Endothelial cell of umbilical vein (primary cell): ENCODE measurements at regions not wholly inside any gene's neighbourhood (a gene's known extent, or its start where the extent isn't known, plus 50 kb on each side); places are given as distances from the start of the nearest gene placed in this dataset.

ENCODE experiments used
- BruUV-seq: library from RNA; stranded (reverse); fragments of 400-500 nt; replicated peaks from 2 replicates; lab custom pipeline; 2021; lab: Mats Ljungman, UMichigan
- CTCF ChIA-PET: fragments of 300-600, 350-600 bp; sonication (Branson Sonifier 250); formaldehyde crosslinking; loops from one replicate; lab custom pipeline; 2021; ENCODE audit warnings: antibody characterized with exemption, inconsistent platforms; lab: Charles Lee
- POLR2A ChIA-PET: fragments of 300-600, 350-600 bp; sonication (Branson Sonifier 250); formaldehyde crosslinking; loops from one replicate; lab custom pipeline; 2021; ENCODE audit warnings: antibody characterized with exemption, inconsistent platforms; lab: Charles Lee
- DNase-seq: peaks from one replicate; pipeline ENCODE4 v3.0.0-alpha.2; 2011; ENCODE audit warnings: low read depth, low spot score
- FAIRE-seq: peaks from 2 replicates; lab custom pipeline; 2011; peaks lifted over from hg19 to GRCh38; lab: Jason Lieb, UNC
- H2AFZ ChIP-seq: 2 replicates; pipeline ENCODE4 v1.6.0; 2012; ENCODE audit warnings: low read depth, low read length, control low read depth, inconsistent platforms
- H3K27ac ChIP-seq: 2 replicates; pipeline ENCODE4 v1.5.1; 2011; ENCODE audit warnings: low read depth, mild to moderate bottlenecking, control low read depth, low read length, moderate library complexity; ENCODE audit not compliant: insufficient read depth
- H3K27me3 ChIP-seq, 2 experiments: 2 replicates each; pipeline versions ENCODE4 v1.6.0 to v1.6.1; 2011; ENCODE audit warnings: low read length in 2 of 2, mixed read lengths in 1 of 2; ENCODE audit not compliant: control insufficient read depth in 2 of 2, insufficient read depth in 2 of 2
- H3K36me3 ChIP-seq, 2 experiments: 2 replicates in 1 of 2; 3 replicates in 1 of 2; pipeline ENCODE4 v1.5.1; 2011; ENCODE audit warnings: low read length in 2 of 2, mild to moderate bottlenecking in 1 of 2, moderate library complexity in 1 of 2; ENCODE audit not compliant: control insufficient read depth in 2 of 2, insufficient read depth in 2 of 2; ENCODE audit errors: extremely low read depth in 1 of 2
- H3K4me1 ChIP-seq: 3 replicates; pipeline ENCODE4 v1.5.1; 2011; ENCODE audit warnings: mild to moderate bottlenecking, low read length; ENCODE audit not compliant: control insufficient read depth, insufficient read depth; ENCODE audit errors: extremely low read depth
- H3K4me2 ChIP-seq: 2 replicates; pipeline ENCODE4 v1.6.1; 2011; ENCODE audit warnings: low read length, control low read depth, mixed read lengths; ENCODE audit not compliant: insufficient read depth
- H3K4me3 ChIP-seq, 3 experiments: fragments of 200-600 bp in 1 of 3; sonication (generic), shearing (Covaris generic) in 1 of 3; replicated peaks in 1 of 3; 2 replicates each; pipeline ENCODE4 v1.5.1; 2011 to 2016; ENCODE audit warnings: control low read depth in 3 of 3, low read length in 3 of 3, mild to moderate bottlenecking in 2 of 3, inconsistent platforms in 1 of 3, low read depth in 1 of 3, moderate library complexity in 1 of 3; ENCODE audit not compliant: insufficient read depth in 1 of 3
- H3K79me2 ChIP-seq: 2 replicates; pipeline ENCODE4 v1.6.0; 2012; ENCODE audit warnings: low read length, inconsistent platforms; ENCODE audit not compliant: control insufficient read depth, insufficient read depth
- H3K9ac ChIP-seq: replicated peaks from 2 replicates; pipeline ENCODE3; 2011; ENCODE audit warnings: low read length, control low read depth; ENCODE audit not compliant: insufficient read depth; ENCODE audit errors: extremely low read depth
- H3K9me1 ChIP-seq: replicated peaks from 3 replicates; pipeline ENCODE4 v1.6.0; 2011; ENCODE audit warnings: mild to moderate bottlenecking, low read length; ENCODE audit not compliant: control insufficient read depth, insufficient read depth; ENCODE audit errors: extremely low read depth
- H3K9me3 ChIP-seq: replicated peaks from 2 replicates; pipeline ENCODE4 v1.5.1; 2012; ENCODE audit warnings: low read length, inconsistent platforms; ENCODE audit not compliant: control insufficient read depth, insufficient read depth
- H4K20me1 ChIP-seq: replicated peaks from 2 replicates; pipeline ENCODE3; 2011; ENCODE audit warnings: mild to moderate bottlenecking, low read length; ENCODE audit not compliant: control insufficient read depth, insufficient read depth; ENCODE audit errors: extremely low read depth
- GATA2 ChIP-seq: IDR thresholded peaks from 2 replicates; pipeline ENCODE4 v1.7.0; 2011; ENCODE audit warnings: low read depth, mild to moderate bottlenecking, moderate library complexity, mixed read lengths, low read length; ENCODE audit not compliant: insufficient read length, insufficient read depth
- JUN ChIP-seq: IDR thresholded peaks from 2 replicates; pipeline ENCODE4 v1.6.1; 2011; ENCODE audit warnings: borderline replicate concordance, low read depth; ENCODE audit not compliant: insufficient read length, insufficient read depth
- POLR2A ChIP-seq: IDR thresholded peaks from 2 replicates; pipeline ENCODE4 v1.6.1; 2012; ENCODE audit warnings: low read depth, mild to moderate bottlenecking, control low read depth, low read length
- POLR2AphosphoS5 ChIP-seq: IDR thresholded peaks from 2 replicates; pipeline ENCODE4 v1.6.1; 2012; ENCODE audit warnings: low read depth, mild to moderate bottlenecking, control low read depth, low read length, moderate library complexity; ENCODE audit not compliant: insufficient read depth
- dilution Hi-C: fragments of 300-500 bp; cut with MboI; formaldehyde crosslinking; loops from one replicate; pipeline ENCODE4 v1.15.0; 2019; ENCODE audit warnings: low sequenced_read_pairs; ENCODE audit not compliant: extremely low pct_ligation_motif_present
- intact Hi-C: fragments of 100-400 bp; cut with micrococcal nuclease; formaldehyde crosslinking; loops from one replicate; pipeline ENCODE4 v1.10.0; 2022
- TF ChIP-seq, protein P1 (sequence below): IDR thresholded peaks from 2 replicates; pipeline ENCODE4 v1.6.1; 2011; ENCODE audit not compliant: insufficient read depth, insufficient read length

DNA sequence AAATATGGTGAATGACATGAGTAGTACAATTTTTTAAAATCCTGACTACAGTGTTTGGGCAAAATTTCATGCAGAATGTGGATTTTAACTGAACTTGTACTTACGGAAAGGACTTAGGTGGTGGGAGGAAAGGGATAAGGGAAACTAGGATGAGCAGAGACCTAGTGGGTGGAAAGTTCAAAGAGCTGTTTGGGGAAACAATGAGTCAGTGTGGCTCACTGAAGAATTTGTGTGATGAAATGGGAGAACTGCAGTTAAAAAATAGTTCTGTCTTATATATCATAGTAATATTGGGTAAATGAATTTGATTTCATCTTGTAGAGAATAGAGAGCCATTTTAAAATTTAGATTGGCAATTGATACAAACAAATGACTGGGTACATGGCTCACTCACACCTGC, 220.1 kb upstream of the CTAGE1 start:
- Histone ChIP-seq H4K20me1 (no peaks in the 10 kb centered on the region), H3K4me3 (no peak overlapping the region), H3K27ac (no peak overlapping the region), H3K4me2 (no peak overlapping the region), H3K27me3 (peaks cover 0 to 2% of the 10 kb centered on the region in 2 experiments), H3K79me2 (no peaks in the 10 kb centered on the region), H2AFZ (no peak overlapping the region), H3K9me3 (no peaks in the 10 kb centered on the region), H3K9me1 (no peaks in the 10 kb centered on the region), H3K36me3 (no peaks in the 10 kb centered on the region), H3K4me1 (no peaks in the 10 kb centered on the region), H3K9ac (no peak overlapping the region)
- POLR2A ChIA-PET, result no interaction called here
- dilution Hi-C loops (no loop called here), intact Hi-C loops (no loop called here)
- no peak for DNase-seq
- CTCF ChIA-PET, result interaction anchor here (1.2 kb wide), 1 partner anchor 9 kb away, joined by 3 read pairs; no protein-coding TSS in a partner anchor
- FAIRE-seq, result no peak
- TF ChIP-seq, protein P1, sequence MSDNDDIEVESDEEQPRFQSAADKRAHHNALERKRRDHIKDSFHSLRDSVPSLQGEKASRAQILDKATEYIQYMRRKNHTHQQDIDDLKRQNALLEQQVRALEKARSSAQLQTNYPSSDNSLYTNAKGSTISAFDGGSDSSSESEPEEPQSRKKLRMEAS, result no peak
- no peak for TF ChIP-seq JUN
- TF ChIP-seq POLR2A, result no peak
- BruUV-seq, result no TSS peak

DNA sequence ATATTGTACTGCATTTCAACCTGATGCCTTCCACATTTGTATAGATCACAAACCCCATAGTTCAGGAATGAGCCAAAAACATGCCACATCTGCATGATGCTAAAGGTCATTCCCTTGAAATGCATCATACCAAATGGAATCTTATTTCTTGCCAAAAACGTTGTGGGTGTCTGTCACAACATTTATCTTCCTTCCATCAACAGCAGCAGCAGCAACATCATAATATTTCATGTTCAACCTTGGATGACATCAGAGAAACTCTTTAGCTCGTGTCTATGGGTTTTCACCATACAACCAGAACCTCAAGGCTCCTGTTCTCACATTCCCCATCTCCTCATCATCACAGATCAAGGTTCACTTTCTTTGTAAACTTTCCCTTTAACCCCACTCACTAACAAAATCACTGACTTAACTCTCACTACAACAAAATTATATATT, 221.3 kb upstream of the CTAGE1 start:
- Histone ChIP-seq H3K9ac (no peak overlapping the region), H3K27me3 (peaks cover 0 to 2% of the 10 kb centered on the region in 2 experiments), H3K27ac (no peak overlapping the region), H3K36me3 (no peaks in the 10 kb centered on the region), H3K4me1 (no peaks in the 10 kb centered on the region), H3K4me2 (no peak overlapping the region), H2AFZ (no peak overlapping the region), H3K4me3 (no peak overlapping the region), H3K79me2 (no peaks in the 10 kb centered on the region), H4K20me1 (no peaks in the 10 kb centered on the region), H3K9me3 (no peaks in the 10 kb centered on the region), H3K9me1 (no peaks in the 10 kb centered on the region)
- no peak for FAIRE-seq
- BruUV-seq, result no TSS peak
- ChIA-PET CTCF (interaction anchor here (1.0 to 1.2 kb wide), 2 partner anchors 11 to 147 kb away, joined by 3 read pairs; no protein-coding TSS in a partner anchor), POLR2A (no interaction called here)
- no peak for TF ChIP-seq GATA2
- TF ChIP-seq, protein P1, result no peak
- TF ChIP-seq POLR2AphosphoS5, result no peak
- intact Hi-C loops, result no loop called here
- DNase-seq, result no peak
- dilution Hi-C loops, result no loop called here
